Skeletal muscle tissue (tissue), 3 donors: ENCODE measurements at regions not wholly inside any gene's neighbourhood (a gene's known extent, or its start where the extent isn't known, plus 50 kb on each side); places are given as distances from the start of the nearest gene placed in this dataset.

Experiments
- H3K27ac ChIP-seq: one replicate; pipeline ENCODE4 v1.7.0; 2013; ENCODE audit warnings: mild to moderate bottlenecking, low read depth, low read length, inconsistent platforms
- H3K27me3 ChIP-seq, 3 donors: one replicate each; pipeline ENCODE4 v1.7.0; 2013; ENCODE audit warnings: low read length in 3 of 3; ENCODE audit not compliant: control insufficient read depth in 3 of 3, insufficient read depth in 3 of 3
- H3K36me3 ChIP-seq, 3 donors: one replicate each; pipeline ENCODE4 v1.7.0; 2013; ENCODE audit warnings: low read length in 3 of 3; ENCODE audit not compliant: control insufficient read depth in 3 of 3, insufficient read depth in 3 of 3
- H3K4me1 ChIP-seq, 3 donors: one replicate each; pipeline ENCODE4 v1.7.0; 2013; ENCODE audit warnings: low read length in 3 of 3, mild to moderate bottlenecking in 3 of 3; ENCODE audit not compliant: control insufficient read depth in 3 of 3, insufficient read depth in 3 of 3
- H3K4me3 ChIP-seq, 3 donors: one replicate each; pipeline ENCODE4 v1.7.0; 2013; ENCODE audit warnings: low read length in 3 of 3
- H3K9ac ChIP-seq, 3 donors: one replicate each; pipeline ENCODE4 v1.7.0; 2013; ENCODE audit warnings: low read length in 3 of 3, mild to moderate bottlenecking in 3 of 3, moderate library complexity in 2 of 3, low read depth in 1 of 3
- H3K9me3 ChIP-seq, 3 donors: one replicate each; pipeline ENCODE4 v1.7.0; 2013; ENCODE audit warnings: low read length in 3 of 3; ENCODE audit not compliant: control insufficient read depth in 3 of 3
- donor health status: Osteomylitis.

GRCh38 chr17:5838661-5839300 is 231.4 kb upstream of the WSCD1 start:
- Histone ChIP-seq H3K4me1 (no peaks in the 10 kb centered on the region), H3K9ac (no peak overlapping the region), H3K4me3 (no peak overlapping the region), H3K9me3 (no peaks in the 10 kb centered on the region), H3K27ac (no peak overlapping the region), H3K36me3 (no peaks in the 10 kb centered on the region), H3K27me3 (no peaks in the 10 kb centered on the region)

- H3K36me3 ChIP-seq = no peaks in the 10 kb centered on the region
- H3K27me3 ChIP-seq = no peaks in the 10 kb centered on the region
- no peak overlapping the region for H3K9ac ChIP-seq
- H3K4me3 ChIP-seq = no peak overlapping the region
- no peaks in the 10 kb centered on the region for H3K9me3 ChIP-seq
- H3K4me1 ChIP-seq = no peaks in the 10 kb centered on the region
- no peak overlapping the region for H3K27ac ChIP-seq
Measured at GRCh38 chr17:5840811-5841446, 229.2 kb upstream of the WSCD1 start.

GRCh38 chr17:5841862-5842261 is 228.3 kb upstream of the WSCD1 start:
- Histone ChIP-seq H3K27me3 (no peaks in the 10 kb centered on the region), H3K9ac (no peak overlapping the region), H3K36me3 (no peaks in the 10 kb centered on the region), H3K4me3 (no peak overlapping the region), H3K4me1 (no peaks in the 10 kb centered on the region), H3K27ac (no peak overlapping the region), H3K9me3 (no peaks in the 10 kb centered on the region)

DNA sequence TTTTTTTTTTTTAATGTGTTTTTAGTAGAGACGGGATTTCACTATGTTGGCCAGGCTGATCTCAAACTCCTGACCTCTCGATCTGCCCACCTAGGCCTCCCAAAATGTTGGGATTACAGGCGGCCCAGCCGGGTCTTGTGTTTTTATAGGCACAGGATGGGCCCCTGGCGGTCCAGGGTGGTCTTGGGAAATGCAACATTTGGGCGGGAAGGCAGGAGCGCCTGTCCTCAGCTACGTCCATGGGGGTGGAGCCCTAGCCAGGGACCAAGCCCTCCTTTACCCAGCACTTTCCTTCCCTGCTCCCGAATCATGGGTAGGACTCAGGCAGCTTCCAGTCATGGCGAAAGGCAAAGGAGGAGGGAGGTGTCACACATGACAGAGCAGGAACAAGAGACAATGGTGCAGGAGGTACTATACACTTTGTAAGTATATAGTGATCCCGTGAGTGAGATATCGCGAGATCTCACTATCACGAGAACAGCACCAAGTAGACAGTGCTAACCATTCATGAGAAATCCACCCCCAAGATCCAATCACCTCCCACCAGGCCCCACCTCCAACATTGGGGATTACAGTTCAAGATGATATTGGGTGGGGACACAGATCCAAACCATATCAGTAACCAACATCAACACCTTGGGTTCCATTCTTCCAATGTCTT is 226.7 kb upstream of the WSCD1 start:
- no peaks in the 10 kb centered on the region for H3K4me1 ChIP-seq
- no peaks in the 10 kb centered on the region for H3K36me3 ChIP-seq

GRCh38 chr17:5846001-5846400 is 224.2 kb upstream of the WSCD1 start:
- Histone ChIP-seq H3K27ac (no peak overlapping the region), H3K4me3 (no peak overlapping the region)

More for the DNA sequence above, 226.7 kb upstream of the WSCD1 start:
- no peak overlapping the region for H3K4me3 ChIP-seq
- no peaks in the 10 kb centered on the region for H3K9me3 ChIP-seq
- no peak overlapping the region for H3K9ac ChIP-seq
- no peaks in the 10 kb centered on the region for H3K27me3 ChIP-seq
- no peak overlapping the region for H3K27ac ChIP-seq

DNA sequence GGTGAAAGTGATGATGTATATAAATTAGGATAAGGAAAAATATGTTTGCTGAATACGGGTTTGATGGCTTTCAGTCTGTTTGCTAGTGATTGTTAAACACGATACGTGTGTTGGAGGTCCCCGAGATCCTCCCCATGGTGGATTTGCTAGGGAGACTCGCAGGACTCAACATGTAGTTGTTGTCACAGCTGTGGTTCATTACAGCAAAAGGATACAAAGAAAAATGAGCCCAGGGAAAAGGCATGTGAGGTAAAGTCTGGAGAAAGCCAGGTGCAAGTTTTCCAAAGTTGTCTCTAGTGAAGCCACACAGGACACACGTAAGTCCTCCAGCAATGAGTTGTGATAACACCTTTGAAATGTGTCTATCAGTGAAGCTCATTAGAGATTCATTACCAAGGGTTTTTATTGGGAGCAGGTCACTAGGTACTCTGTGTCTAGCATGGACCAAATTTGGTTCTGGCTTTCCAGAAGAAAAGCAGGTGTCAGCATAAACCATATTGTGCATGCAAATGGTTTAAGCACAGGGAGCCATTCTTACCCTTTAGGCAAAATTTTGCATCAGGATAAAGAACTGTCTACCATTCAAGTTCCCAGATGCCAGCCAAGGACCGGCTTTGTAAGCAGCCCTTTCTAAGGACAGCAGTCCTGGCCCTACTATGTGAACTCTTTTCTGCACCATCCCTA is 215.2 kb upstream of the WSCD1 start:
- no peaks in the 10 kb centered on the region for H3K9me3 ChIP-seq
- no peak overlapping the region for H3K4me3 ChIP-seq
- H3K36me3 ChIP-seq = no peaks in the 10 kb centered on the region
- no peaks in the 10 kb centered on the region for H3K27me3 ChIP-seq
- no peak overlapping the region for H3K27ac ChIP-seq
- no peak overlapping the region for H3K9ac ChIP-seq
- H3K4me1 ChIP-seq = no peaks in the 10 kb centered on the region

More at GRCh38 chr17:5846001-5846400, 224.2 kb upstream of the WSCD1 start:
- no peaks in the 10 kb centered on the region for H3K9me3 ChIP-seq
- H3K36me3 ChIP-seq = no peaks in the 10 kb centered on the region
- H3K4me1 ChIP-seq = no peaks in the 10 kb centered on the region
- no peaks in the 10 kb centered on the region for H3K27me3 ChIP-seq
- H3K9ac ChIP-seq = no peak overlapping the region

DNA sequence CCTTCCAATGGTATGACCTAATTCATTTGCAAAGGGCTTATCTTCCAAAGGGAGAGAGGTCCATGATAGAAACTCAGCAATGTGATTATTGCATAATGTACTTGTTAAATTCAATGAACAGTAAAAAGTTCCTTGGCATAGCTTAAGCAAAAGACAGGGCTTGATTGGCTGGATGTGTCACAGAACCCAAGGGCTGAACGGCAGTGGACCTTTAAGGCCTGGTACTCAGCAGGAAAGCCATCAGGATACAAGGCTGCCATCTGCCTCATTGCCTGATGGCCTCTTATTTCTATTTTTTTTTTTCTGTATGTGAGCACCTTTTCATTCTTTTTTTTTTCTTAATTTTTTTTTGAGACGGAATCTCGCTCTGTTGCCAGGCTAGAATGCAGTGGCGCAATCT is 208.9 kb upstream of the WSCD1 start:
- H3K27me3 ChIP-seq = no peaks in the 10 kb centered on the region
- no peak overlapping the region for H3K4me3 ChIP-seq
- peaks cover 14 to 32% (median 22%) of the 10 kb centered on the region in 3 donors for H3K4me1 ChIP-seq
- no peaks in the 10 kb centered on the region for H3K36me3 ChIP-seq
- no peak overlapping the region for H3K9ac ChIP-seq
- no peaks in the 10 kb centered on the region for H3K9me3 ChIP-seq
- no peak overlapping the region for H3K27ac ChIP-seq

- H3K36me3 ChIP-seq = no peaks in the 10 kb centered on the region
- no peaks in the 10 kb centered on the region for H3K27me3 ChIP-seq
- no peak overlapping the region for H3K9ac ChIP-seq
Measured at GRCh38 chr17:5861854-5862253, 208.3 kb upstream of the WSCD1 start.

DNA sequence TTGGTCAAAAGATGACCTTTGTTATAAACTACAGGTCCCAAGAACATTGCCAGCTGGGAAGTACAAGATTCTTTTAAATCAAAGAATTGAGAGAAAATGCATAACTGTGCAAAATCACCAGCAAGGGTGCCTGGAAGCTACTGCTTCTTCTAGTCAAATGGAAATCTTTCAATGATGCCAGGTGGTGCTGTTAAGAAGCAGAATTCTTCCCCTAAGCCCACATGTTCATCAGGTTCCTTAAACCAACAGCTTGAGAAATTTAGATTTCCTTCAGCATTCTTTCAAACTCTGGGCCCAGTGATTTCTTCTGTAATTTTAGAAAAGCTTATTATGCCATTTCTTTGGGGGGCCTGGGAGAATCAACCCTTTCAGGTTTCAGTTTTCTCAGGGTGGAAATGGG is 207.8 kb upstream of the WSCD1 start:
- Histone ChIP-seq H3K27ac (no peak overlapping the region), H3K4me3 (no peak overlapping the region), H3K27me3 (no peaks in the 10 kb centered on the region), H3K9me3 (no peaks in the 10 kb centered on the region), H3K4me1 (peaks cover 14 to 32% (median 22%) of the 10 kb centered on the region in 3 donors), H3K9ac (no peak overlapping the region), H3K36me3 (no peaks in the 10 kb centered on the region)

More at GRCh38 chr17:5861854-5862253, 208.3 kb upstream of the WSCD1 start:
- Histone ChIP-seq H3K4me1 (peaks cover 14 to 32% (median 22%) of the 10 kb centered on the region in 3 donors), H3K27ac (no peak overlapping the region), H3K9me3 (no peaks in the 10 kb centered on the region), H3K4me3 (no peak overlapping the region)
